GM18517 (cell line): ENCODE measurements at regions not wholly inside any gene's neighbourhood (a gene's known extent, or its start where the extent isn't known, plus 50 kb on each side); places are given as distances from the start of the nearest gene placed in this dataset.
"Not testable (repeated sequence)": the region's sequence is repeated elsewhere in the genome, so short reads cannot be mapped to it uniquely, and the experiment has no call there.

Experiments
- ATAC-seq: cut with Tn5 transposase; IDR thresholded peaks from one replicate; pipeline ENCODE4 v1.9.1; 2021; ENCODE audit warnings: mild to moderate bottlenecking, moderate library complexity; ENCODE audit not compliant: unreplicated experiment

DNA sequence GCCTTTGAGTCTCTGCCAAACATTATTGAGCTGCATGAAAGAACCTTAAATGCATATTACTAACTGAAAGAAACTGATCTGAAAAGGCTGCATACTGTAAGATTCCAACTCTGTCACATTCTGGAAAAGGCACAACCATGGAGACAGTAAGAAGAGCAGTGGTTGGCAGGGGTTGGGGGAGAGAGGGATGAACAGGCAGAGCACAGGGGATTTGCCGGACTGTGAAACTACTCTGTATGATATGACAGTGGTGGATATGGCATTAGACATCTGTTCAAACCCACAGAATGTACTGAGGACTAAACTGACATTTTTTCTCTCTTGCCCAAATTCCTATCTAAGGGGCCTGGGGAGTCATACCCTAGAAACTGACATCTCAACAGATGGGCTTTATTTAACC lies 138.4 kb downstream of the KCNJ12 start:
- not testable (repeated sequence) for ATAC-seq

DNA sequence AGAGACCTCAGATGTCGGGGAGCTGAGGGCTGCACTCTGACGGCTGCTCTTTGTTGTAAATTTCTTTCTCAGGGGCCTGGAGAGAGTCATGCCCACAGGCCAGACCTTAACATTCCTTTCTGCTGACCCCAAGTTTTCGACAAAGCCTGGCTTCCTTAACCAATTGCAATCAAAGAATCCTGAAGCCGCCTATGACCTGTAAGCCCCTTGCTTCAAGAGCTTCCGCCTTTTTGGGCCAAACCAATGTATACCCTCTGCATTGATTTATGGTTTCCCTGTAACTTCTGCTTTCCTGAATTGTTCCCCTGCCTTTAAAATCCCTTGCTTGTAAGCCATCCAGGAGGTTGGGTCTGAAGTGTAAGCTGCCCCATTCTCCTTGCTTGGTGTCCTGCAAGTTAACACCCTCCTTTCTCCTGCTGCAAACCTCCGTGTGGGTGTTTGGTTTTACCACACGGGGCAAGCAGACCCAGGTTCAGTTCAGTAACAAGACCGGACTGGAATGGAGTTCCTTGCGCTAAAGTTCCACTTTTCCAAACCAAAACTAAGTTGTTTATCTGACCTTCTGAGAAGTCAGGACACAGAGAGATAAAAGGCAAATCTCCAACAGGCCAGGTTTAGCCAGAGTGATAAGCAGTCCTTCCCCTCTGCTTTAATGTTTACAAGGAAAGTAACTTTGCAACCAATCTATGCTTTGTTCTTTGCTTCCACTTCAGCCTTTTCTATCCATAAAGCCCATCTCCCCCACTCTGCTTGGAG lies 141.6 kb downstream of the KCNJ12 start:
- no peak for ATAC-seq

DNA sequence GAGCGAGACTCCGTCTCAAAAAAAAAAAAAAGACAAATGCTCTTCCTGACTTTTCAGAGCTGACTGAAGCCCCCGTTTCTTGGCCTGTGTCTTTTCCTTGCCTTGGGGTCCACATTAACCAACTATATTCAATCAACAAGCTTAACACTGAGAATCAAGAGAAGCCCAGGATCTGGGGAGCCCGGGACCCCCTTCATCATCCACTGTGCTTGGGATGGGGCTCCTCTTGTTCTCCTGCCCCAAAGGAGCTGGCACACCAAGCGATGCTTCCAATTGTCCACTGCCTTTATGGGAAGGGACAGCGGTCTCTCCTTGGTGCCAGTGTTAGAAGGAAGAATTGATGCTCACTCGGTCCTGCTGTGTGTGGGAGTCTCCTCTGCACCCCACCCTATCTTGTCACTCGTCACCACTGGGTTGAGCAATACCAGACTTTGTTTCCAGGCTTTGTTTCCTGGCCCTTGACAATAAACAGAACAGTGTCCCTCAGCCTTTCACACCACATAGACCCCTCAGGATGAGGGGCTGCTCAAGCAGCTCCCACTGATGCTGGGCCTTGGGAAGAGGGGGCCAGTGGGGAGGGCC lies 146.7 kb downstream of the KCNJ12 start:
- no peak for ATAC-seq

DNA sequence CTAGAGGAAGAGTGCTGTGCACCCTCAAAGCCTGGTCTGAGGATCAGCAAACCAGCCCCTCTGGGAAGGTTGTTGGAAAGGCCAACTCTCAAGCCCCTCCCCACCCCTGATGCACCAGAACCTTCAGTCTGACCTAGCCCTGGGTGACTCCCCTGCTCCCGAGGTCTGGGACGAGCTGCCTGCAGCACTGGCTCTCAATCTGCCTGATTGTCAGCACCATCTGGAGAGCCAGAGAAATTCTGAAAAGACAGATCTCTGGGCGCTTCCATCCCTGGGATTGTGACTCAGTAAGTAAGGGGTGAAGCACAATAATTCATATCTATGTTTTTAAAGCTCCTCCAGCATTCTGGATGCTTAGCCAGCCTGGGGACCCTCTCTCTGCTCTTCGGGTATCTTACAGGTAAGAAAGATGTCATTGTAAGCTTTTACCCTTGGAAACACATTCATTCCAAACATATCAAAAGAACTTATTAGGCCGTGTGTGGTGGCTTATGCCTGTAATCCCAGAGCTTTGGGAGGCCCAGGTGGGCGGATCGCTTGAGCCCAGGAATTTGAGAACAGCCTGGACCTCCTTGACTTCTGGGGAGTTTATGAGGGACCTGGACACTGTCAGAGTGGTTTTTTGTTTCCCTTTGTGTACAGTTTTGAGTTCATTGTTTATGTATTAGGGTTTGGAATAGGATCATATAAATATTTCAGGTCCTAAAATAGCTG lies 147.5 kb downstream of the KCNJ12 start:
- no peak for ATAC-seq

DNA sequence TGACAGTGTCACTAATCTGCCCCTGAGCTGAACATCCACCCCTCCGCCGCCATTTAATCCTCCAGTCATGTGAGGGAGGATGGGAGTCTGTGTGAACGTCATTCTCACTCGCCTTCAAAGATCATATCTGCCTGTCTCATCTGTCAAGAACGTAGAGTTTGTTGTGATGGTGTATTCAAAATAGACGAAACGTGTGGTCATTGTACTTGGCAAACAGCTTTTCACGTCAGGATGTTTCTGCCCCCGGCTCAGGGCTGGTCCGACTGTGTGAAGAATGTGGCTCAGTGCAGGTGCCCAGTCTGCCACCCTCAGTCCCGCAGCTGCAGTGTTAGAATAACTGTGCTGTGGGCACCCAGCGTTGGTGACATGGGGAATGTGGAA lies 148.0 kb downstream of the KCNJ12 start:
- no peak for ATAC-seq

DNA sequence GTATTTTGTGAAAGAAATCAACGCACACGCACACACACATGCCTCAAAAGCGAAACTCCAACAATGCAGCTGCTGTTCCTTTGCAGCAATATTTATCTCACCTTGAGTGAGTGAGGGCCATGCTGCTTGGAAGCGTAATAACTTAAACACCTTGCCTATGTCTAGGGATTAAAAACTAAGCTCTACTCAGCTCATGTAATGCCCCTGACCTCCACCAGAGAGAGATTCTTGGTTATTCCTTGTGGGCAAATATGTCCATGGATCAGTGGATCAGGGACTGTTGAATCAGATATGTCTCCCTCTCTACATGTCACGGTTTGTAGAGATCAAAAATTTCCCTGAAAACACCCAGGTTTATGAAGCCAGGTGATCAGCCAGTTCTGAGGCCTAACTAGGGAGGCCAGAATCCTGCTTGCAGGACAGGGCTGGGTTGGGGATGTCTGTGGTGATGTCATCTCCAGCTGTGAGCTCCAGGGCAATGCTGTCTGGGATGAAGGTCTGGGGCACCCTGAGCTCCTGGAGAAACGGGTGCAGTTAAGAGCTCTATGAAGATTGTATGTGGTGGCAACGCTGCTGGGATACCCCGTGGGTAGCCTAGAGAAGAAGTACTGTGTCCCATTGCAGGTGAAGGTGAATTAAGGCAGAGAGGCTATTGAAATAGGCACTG lies 149.4 kb downstream of the KCNJ12 start:
- ATAC-seq: no peak

DNA sequence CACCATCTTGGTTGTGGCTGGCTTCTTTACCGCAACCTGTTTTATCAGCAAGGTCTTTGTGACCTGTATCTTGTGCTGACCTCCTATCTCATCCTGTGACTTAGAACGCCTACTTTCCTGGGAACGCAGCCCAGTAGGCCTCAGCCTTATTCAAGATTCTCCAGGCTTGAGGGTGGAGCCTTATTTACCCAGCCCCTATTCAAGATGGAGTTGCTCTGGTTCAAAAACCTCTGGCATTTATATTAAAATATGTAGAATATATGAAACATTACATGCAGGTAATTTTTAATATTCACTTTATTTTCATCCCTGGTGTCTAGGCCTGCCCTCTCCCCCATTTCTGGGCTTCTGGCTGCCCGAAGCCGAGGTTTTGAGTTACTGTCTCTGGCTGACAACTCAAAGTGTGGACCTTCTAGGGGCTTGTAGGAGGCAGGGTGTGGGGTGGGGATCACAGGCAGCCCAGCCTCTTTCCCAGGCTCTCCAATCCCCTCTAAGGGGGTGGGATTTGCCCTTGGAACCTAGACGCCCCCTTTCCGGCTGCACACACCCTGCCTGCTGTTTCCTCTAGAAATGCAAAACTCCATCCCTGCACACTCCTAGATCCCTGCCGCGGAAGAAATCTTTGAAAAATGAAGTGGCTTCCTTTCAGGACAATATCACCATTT lies 152.0 kb downstream of the KCNJ12 start:
- ATAC-seq: no peak

DNA sequence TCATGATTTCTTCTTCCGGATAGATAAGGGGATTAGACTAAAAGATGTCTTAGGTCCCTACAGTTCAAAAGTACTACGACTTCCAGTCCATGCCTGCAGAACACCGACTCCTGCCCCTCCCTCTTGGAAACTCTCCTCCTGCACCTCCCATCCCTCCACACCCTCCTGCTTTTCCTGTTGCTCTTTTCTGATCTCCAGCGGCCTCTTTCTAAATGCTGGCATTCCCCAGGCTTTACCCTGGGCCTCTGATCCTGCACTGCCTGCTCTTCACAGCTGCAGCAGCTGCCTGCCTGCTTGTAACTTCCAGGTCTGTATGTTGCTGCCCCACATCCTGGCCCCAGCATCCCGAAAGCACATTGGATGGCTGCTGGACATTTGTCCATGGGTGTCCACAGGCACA lies 154.2 kb downstream of the KCNJ12 start:
- ATAC-seq: no peak

DNA sequence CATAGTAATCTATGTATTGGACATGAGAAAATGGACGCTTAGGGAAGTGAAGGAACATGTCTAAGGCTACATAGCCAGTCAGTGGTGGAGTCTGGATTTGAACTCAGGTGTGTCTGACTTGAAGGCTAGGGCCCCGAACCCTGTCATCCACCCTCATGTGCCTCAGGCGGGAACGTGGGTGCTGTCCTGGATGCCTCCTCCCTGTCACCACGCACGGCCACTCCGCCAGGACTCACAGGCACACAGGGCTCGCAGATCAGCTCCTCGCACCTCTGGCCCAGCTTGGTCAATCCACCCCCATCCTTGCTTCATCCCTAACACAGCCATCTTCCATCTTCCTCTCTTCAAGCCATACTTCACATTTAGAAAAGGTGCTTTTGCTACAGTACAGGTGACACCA lies 154.7 kb downstream of the KCNJ12 start:
- no peak for ATAC-seq

DNA sequence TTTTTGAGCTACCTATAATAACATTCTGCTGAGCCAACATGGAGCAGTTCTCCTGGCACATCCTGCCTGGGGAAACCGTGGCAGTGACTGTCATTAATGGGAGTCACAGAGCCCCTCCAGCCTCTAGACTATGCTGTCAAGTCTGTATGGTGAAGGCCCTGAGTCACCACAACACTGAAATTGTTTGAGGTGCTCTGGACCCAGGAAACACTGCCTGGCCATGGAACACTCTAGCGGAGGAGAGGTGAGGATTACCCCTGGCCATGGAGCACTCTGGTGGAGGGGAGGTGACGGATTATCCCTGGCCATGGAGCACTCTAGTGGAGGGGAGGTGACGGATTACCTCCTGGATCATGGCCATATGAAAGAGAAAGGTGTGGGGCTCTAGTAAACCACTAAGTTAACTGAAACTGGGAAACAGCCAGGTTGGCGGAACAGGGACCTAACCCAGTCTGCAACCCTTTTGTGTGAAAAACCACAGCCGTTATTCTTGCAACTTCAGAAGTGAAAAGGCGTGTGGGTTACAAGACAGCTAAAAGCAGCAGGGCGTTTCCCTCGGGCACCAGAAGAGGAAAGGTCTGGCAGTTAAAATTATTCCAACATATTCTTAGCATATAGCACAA lies 156.7 kb downstream of the KCNJ12 start:
- ATAC-seq: no peak

DNA sequence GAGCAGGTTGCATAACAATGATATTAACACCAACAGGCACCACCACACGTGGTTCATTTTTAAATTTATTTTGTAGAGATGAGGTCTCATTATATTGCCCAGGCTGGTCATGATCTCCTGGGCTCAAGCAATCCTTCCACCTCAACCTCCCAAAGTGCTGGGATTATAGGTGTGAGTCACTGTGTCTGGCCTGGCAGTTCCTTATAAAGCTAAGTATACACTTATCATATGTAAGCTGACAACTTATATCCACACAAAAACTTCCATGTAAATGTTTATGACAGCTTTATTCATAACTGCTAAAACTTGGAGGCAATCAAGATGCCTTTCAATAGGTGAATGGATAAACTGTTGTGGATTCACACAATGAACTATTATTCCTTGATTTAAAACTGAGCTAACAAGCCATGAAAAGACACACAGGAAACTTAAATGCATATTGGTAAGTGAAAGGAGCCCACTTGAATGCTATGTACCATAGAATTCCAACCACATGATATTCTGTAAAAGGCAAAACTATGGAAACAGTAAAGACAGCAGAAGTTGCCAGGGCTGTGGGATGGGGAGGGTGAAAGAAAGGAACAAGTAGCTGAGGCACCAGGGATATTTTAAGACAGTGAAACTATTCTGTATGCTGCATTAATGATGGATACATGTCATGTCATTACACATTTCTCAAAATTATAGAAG lies 156.5 kb upstream of the KCNJ18 start:
- no peak for ATAC-seq

DNA sequence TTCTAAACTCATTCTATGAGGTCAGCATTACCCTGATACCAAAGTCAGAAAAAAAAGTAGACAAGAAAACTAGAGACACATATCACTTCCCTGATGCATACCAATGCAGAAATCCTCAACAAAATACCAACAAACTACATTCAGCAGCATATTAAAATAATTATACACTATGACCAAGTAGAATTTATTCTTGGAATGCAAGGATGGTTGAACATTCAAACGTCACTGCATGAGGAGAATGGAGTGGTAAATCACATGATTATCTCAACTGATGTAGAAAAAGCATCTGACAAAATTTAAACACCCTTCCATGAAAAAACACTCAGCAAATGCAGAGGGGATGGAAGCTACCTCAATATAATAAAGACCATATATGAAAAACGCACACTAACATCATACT lies 155.0 kb upstream of the KCNJ18 start:
- no peak for ATAC-seq

DNA sequence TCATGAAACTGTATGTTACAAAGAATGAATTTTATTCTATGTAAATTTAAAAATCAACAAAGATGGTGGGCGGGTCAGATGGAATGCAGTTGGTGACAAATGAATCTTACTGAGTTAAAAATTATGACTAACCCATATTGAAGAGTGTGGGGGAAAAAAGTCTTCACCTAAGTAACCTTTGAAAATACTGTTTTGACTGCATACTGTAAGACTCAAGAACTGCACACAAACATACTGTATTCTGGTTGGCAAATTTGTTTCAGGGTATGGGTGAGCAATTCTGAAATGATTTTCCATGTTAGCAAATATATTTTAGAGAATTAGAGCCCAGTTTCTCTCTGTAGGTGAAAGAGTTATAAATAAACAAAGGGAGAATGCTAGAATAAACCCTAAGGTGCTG lies 153.7 kb upstream of the KCNJ18 start:
- no peak for ATAC-seq

DNA sequence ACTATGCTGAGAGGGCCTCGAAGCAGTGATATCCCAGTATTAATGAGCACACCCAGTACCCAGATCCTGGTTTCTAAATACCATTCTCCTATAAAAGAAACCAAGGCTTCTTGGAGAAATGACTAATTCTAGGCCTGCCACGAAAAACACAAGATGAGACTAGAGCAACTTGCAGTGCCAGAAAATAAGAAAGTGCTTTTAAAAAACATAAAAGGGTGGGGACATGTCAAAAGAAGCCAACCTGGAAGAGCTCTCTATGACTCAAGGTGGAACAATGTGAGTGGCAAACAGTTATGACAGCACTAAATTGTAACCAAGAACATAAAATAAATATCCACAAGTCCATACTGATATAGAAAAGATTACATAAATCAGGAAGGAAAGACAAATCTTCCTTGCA lies 153.2 kb upstream of the KCNJ18 start:
- ATAC-seq: no peak

DNA sequence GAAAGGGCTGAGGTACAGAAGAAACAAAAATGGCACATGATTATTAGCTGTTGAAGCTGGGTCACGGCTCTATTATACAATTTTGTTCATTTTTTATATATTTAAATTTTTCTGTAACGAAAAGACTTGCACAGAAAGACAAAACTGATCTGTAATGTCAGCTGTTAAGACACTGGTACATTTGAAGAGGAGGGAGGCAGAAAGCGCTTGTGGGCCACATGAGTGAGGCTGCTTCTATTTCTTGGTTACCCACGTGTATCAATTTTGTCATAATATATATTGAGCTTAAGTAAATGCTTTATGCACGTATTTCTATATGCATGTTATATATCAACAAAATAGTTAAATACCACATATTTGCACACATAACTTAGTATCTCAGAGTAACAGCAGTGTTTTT lies 151.8 kb upstream of the KCNJ18 start:
- no peak for ATAC-seq

DNA sequence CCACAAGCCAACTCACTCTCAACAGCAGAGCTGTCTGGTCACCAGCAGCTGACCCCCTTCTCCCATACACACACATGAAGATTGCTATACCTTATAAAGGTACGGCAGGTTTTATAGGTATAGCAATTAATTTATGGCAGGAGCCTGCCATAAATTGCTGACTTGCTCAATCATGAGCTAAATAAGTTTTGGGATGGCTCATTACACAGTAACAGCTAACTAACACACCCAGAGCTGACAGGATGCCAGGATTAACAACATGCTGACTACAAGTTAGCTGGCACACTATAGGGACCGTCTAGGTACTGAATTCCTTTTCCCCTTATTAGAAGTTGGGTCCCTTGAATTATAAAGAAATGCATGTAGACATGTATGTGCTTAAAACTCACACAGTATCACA lies 150.3 kb upstream of the KCNJ18 start:
- ATAC-seq: no peak

DNA sequence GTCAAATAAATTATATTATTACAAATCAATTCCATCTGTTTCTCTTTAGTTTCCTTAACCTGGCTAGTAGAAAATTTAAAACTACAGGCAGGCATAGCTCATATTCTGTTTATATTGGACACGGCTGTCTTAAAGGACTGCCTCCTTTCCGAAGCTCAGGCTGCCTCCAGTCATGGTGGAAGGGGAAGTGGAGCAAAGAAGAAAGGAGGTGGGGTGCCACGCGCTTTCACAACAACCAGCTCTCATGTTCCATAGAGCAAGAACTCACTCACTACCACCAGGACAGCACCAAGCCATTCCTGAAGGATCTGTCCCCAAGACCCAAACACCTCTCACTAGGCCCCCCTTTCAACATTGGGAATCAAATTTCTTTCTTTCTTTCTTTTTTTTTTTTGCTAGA lies 149.3 kb upstream of the KCNJ18 start:
- ATAC-seq: no peak

DNA sequence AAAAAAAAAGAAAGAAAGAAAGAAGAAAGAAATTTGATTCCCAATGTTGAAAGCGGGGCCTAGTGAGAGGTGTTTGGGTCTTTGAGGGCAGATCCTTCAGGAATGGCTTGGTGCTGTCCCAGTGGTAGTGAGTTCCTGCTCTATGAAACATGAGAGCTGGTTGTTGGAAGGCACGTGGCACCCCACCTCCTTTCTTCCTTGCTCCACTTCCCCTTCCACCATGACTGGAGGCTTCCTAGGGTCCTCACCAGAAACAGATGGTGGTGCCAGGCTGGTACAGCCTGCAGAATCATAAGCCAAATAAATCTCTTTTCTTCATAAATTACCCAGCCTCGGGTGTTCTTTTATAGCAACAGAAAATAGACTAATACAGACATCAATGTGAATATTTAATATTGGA lies 147.3 kb upstream of the KCNJ18 start:
- no peak for ATAC-seq

DNA sequence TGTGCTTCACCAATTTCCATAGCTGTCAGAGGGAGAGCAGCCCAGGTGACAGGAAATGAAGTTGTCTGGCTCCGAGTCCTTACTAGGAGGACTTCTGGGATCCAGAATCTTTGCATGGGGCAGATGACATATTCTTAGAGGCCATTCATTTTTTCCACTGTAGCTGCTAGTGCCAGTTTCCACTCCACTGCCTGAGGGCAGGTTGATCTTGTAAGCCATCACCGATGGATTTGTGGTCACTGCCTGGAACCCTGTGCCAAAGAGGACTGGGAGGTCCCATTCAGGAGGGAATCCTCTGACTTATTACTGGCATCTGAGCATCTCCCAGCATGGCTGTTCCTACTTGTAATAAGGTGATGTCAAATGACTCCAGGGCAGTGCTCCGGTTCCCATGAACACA lies 144.1 kb upstream of the KCNJ18 start:
- ATAC-seq: no peak

DNA sequence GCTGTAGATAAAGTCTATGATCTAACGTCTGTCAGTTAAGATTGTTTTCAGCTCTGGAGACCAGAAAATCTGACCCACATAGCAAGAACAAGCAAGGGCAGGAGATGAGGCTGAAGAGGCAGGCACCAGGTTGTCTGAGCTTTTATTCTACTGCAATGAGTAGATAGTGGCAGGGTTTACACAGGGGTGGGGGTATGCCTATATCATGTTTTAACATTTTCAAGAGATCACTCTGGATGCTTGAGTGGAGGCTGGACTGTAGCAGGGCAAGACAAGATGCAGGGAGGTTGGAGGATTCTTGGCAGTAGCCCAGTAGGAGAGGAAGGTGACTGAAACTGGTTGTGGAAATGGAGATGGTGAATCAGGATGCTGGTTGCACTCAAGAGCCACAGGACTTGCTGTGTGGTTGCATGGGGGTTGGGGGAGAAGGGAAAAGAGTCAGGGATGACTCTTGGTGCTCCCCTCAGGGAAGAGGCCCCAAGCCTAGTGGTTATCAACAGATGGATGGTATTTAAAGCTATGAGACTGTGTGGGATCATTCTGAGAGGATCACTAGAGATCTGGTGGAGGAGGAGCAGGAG lies 143.1 kb upstream of the KCNJ18 start:
- ATAC-seq: no peak
